Endodermal cell (in vitro differentiated cells): ENCODE measurements at regions not wholly inside any gene's neighbourhood (a gene's known extent, or its start where the extent isn't known, plus 50 kb on each side); places are given as distances from the start of the nearest gene placed in this dataset.
A peak's percentile ranks its signal among the peaks of the same experiment; 100 is the strongest.
"Not testable (repeated sequence)": the region's sequence is repeated elsewhere in the genome, so short reads cannot be mapped to it uniquely, and the experiment has no call there.

ENCODE experiments used
- DNase-seq: peaks from one replicate; pipeline ENCODE4 v3.0.0-alpha.2; 2017
- H3K27ac ChIP-seq: 2 replicates; pipeline ENCODE4 v1.5.1; 2013; ENCODE audit warnings: mild to moderate bottlenecking, low read depth, low read length, moderate library complexity
- H3K27me3 ChIP-seq: 2 replicates; pipeline ENCODE4 v1.6.1; 2013; ENCODE audit warnings: mild to moderate bottlenecking, low read length, moderate library complexity; ENCODE audit not compliant: insufficient read depth, control insufficient read depth, poor library complexity, severe bottlenecking
- H3K36me3 ChIP-seq: 2 replicates; pipeline ENCODE4 v1.7.0; 2013; ENCODE audit warnings: mild to moderate bottlenecking, low read length, moderate library complexity; ENCODE audit not compliant: control insufficient read depth, insufficient read depth
- H3K4me1 ChIP-seq: one replicate; pipeline ENCODE4 v1.7.0; 2013; ENCODE audit warnings: low read length; ENCODE audit not compliant: control insufficient read depth, insufficient read depth
- H3K4me3 ChIP-seq: 2 replicates; pipeline ENCODE4 v1.5.1; 2013; ENCODE audit warnings: mild to moderate bottlenecking, low read length, moderate library complexity
- H3K9ac ChIP-seq: 2 replicates; pipeline ENCODE4 v1.6.1; 2013; ENCODE audit warnings: mild to moderate bottlenecking, low read length, moderate library complexity; ENCODE audit not compliant: poor library complexity, severe bottlenecking; ENCODE audit errors: extremely low read depth
- H3K9me3 ChIP-seq: 2 replicates; pipeline ENCODE4 v1.6.1; 2013; ENCODE audit warnings: mild to moderate bottlenecking, low read length, moderate library complexity; ENCODE audit not compliant: control insufficient read depth
- H3K27ac Mint-ChIP-seq: 2 replicates; pipeline ENCODE4 v1.8.0; 2020; ENCODE audit warnings: mixed read lengths
- H3K27me3 Mint-ChIP-seq: 2 replicates; pipeline ENCODE4 v1.8.0; 2021; ENCODE audit warnings: mild to moderate bottlenecking, mixed read lengths; ENCODE audit not compliant: insufficient read depth
- H3K36me3 Mint-ChIP-seq: 2 replicates; pipeline ENCODE4 v1.8.0; 2020; ENCODE audit warnings: low read depth, mixed read lengths
- H3K4me1 Mint-ChIP-seq: 2 replicates; pipeline ENCODE4 v1.8.0; 2020; ENCODE audit warnings: mixed read lengths
- H3K4me3 Mint-ChIP-seq: 2 replicates; pipeline ENCODE4 v1.8.0; 2020; ENCODE audit warnings: mild to moderate bottlenecking, moderate library complexity, mixed read lengths
- H3K9me3 Mint-ChIP-seq: 2 replicates; pipeline ENCODE4 v1.8.0; 2020; ENCODE audit warnings: mild to moderate bottlenecking, mixed read lengths
- WGBS, 2 experiments: methylation state at CpG; one replicate each; pipeline versions ENCODE4 v1.1.5 to v1.1.7; 2013; ENCODE audit warnings: missing lambda C conversion rate in 2 of 2, mixed read lengths in 1 of 2; ENCODE audit not compliant: insufficient coverage in 1 of 2, insufficient read length in 1 of 2; 5-methylcytosine and 5-hydroxymethylcytosine counted together
- TF ChIP-seq, protein P1 (sequence below): fragments of 200-600 bp; sonication (generic); conservative IDR thresholded peaks from 2 replicates; pipeline ENCODE4 v1.5.0; 2021; ENCODE audit warnings: antibody characterized with exemption, mild to moderate bottlenecking

DNA sequence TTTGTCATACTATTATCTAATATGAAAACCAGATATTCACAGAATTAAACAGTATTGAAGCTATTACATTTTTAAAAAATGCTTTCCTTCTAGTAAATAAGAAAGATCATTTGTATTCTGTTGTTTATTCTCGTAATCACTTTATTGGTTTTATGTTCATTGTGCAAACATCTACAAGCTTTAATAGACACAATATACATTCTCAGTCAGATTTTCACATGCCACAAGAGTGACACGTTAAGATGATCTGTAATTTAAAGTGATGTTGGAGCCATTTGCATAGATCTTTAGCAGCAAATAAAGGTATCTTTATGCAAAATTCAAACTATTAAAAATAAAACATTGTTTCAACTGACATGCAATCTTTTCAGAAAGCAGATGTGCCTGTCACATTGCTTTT lies 469.9 kb downstream of the PCDH11X start:
- no peak overlapping the region for H3K9ac ChIP-seq
- no peak overlapping the region for H3K4me3 Mint-ChIP-seq

DNA sequence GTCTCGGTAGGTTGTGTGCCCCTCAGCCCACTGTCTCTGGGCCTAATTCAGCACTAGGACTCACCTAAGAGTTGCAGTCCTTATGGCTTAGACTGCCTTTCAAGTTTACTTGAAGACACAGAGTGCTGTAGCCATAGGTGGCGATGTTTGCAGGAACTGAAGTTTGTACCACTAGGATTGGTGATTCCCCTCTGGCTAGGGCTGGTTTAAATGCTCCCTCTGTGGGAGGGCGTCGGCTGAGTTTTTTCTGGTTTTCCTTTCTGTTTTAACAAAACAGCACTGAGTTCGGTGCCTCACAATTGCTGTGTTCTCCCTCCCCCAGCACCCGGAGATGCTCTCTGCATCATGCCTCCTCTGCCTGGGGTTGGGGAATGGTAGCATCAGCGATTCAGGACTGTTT lies 480.9 kb downstream of the PCDH11X start:
- H3K4me1 ChIP-seq: no peaks in the 10 kb centered on the region
- Mint-ChIP-seq H3K9me3 (peaks cover 37% of the 10 kb centered on the region), H3K36me3 (peaks cover 25% of the 10 kb centered on the region), H3K27me3 (no peaks in the 10 kb centered on the region), H3K4me3 (no peak overlapping the region), H3K4me1 (peaks cover 28% of the 10 kb centered on the region), H3K27ac (no peak overlapping the region)
- no peaks in the 10 kb centered on the region for H3K36me3 ChIP-seq
- H3K4me3 ChIP-seq: no peak overlapping the region
- peak; percentile 59 for DNase-seq
- 82 to 100% methylated on average over 1 to 7 of the region's 7 CpGs for WGBS, 2 experiments
- no peak overlapping the region for H3K9ac ChIP-seq
- no peak overlapping the region for H3K27ac ChIP-seq
- TF ChIP-seq, protein P1, sequence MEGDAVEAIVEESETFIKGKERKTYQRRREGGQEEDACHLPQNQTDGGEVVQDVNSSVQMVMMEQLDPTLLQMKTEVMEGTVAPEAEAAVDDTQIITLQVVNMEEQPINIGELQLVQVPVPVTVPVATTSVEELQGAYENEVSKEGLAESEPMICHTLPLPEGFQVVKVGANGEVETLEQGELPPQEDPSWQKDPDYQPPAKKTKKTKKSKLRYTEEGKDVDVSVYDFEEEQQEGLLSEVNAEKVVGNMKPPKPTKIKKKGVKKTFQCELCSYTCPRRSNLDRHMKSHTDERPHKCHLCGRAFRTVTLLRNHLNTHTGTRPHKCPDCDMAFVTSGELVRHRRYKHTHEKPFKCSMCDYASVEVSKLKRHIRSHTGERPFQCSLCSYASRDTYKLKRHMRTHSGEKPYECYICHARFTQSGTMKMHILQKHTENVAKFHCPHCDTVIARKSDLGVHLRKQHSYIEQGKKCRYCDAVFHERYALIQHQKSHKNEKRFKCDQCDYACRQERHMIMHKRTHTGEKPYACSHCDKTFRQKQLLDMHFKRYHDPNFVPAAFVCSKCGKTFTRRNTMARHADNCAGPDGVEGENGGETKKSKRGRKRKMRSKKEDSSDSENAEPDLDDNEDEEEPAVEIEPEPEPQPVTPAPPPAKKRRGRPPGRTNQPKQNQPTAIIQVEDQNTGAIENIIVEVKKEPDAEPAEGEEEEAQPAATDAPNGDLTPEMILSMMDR: peak; percentile 56
- peaks cover 26% of the 10 kb centered on the region for H3K9me3 ChIP-seq
- no peaks in the 10 kb centered on the region for H3K27me3 ChIP-seq

More for the DNA sequence above, 469.9 kb downstream of the PCDH11X start:
- H3K27me3 Mint-ChIP-seq: no peaks in the 10 kb centered on the region
- TF ChIP-seq, protein P1: no peak
- no peak overlapping the region for H3K4me3 ChIP-seq
- H3K4me1 Mint-ChIP-seq: peaks cover 4% of the 10 kb centered on the region
- H3K27ac Mint-ChIP-seq: no peak overlapping the region
- no peaks in the 10 kb centered on the region for H3K4me1 ChIP-seq
- WGBS, 2 experiments: no CpG with 5 or more reads among the region's 2 CpGs
- peaks cover 9% of the 10 kb centered on the region for H3K9me3 Mint-ChIP-seq
- no peaks in the 10 kb centered on the region for H3K36me3 ChIP-seq
- no peaks in the 10 kb centered on the region for H3K9me3 ChIP-seq
- H3K27me3 ChIP-seq: no peaks in the 10 kb centered on the region
- H3K36me3 Mint-ChIP-seq: no peaks in the 10 kb centered on the region
- H3K27ac ChIP-seq: no peak overlapping the region
- no peak for DNase-seq

DNA sequence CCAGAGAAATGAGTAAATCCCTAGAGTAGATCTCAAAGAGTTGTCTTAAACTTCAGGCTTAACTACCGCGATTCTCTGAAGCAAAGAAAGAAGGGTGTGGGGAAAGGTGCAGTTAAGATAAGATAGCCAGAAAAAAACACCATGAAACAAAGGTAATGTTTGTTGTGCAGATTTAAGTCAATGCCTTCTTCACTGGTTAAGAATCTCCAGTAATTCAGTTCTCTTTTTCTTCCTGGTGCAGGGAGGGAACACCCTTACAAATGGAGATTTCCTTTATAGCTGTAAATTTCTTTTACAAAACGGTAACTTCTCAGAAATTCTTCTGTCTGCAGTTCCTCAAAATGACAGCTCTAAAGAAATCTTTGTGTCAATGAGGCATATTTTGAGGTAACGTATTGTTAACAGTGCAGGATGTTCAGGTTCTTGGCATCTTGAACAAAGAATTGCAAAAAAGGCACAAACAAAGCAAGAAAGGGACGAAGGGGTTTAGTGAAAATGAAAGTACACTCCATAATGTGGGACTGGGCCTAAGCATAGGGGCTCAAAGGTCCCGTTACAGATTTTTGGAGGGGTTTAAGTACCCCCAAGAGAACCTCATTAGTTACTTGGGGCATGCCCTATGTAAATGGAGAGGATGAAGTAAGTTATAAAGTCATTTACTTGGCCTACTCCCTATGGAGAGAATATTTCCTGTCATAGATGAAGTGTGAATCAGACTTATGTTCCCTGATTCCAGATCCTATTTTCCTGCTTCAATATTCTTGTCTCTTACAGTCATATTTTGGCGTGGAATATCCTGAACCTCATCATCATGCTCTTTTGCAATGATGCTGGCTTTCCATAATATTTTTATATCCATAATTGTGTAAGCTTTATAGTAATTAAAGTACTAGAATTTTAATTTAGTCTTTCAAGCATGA lies 492.0 kb downstream of the PCDH11X start:
- H3K4me3 ChIP-seq: no peak overlapping the region
- no peaks in the 10 kb centered on the region for H3K4me1 ChIP-seq
- H3K27ac ChIP-seq: no peak overlapping the region
- TF ChIP-seq, protein P1: no peak
- Mint-ChIP-seq H3K9me3 (peaks cover 29% of the 10 kb centered on the region), H3K4me3 (peak overlapping the region; percentile 25), H3K36me3 (peaks cover 15% of the 10 kb centered on the region), H3K27ac (peak overlapping the region; percentile 94), H3K4me1 (peaks cover 42% of the 10 kb centered on the region), H3K27me3 (no peaks in the 10 kb centered on the region)
- peak; percentile 36 for DNase-seq
- no peaks in the 10 kb centered on the region for H3K27me3 ChIP-seq
- no peaks in the 10 kb centered on the region for H3K9me3 ChIP-seq
- H3K36me3 ChIP-seq: no peaks in the 10 kb centered on the region
- WGBS, 2 experiments: 21% methylated on average over 7 of the region's 7 CpGs; no CpG with 5 or more reads in 1 of the 2 experiments
- no peak overlapping the region for H3K9ac ChIP-seq

DNA sequence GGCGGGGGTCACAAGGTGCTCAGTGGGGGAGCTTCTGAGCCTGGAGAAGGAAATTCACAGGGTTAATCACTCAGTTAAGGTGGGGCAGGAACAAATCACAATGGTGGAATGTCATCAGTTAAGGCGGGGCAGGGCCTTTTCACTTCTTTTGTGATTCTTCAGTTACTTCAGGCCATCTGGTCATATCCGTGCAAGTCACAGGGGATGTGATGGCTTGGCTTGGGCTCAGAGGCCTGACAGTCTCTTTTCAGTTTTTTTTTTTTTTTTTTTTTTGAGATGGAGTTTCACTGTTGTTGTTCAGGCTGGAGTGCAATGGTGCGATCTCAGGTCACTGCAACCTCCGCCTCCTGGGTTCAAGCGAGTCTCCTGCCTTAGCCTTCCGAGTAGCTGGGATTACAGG lies 499.4 kb downstream of the PCDH11X start:
- H3K4me3 Mint-ChIP-seq, H3K4me1 Mint-ChIP-seq, H3K4me1 ChIP-seq, H3K27ac ChIP-seq, H3K27me3 Mint-ChIP-seq, DNase-seq, H3K27ac Mint-ChIP-seq, H3K36me3 ChIP-seq, H3K9ac ChIP-seq, H3K4me3 ChIP-seq, H3K27me3 ChIP-seq: not testable (repeated sequence)
- H3K9me3 Mint-ChIP-seq: peaks cover 64% of the 10 kb centered on the region
- 95 to 100% methylated on average over 1 to 7 of the region's 7 CpGs for WGBS, 2 experiments
- peaks cover 25% of the 10 kb centered on the region for H3K36me3 Mint-ChIP-seq
- peaks cover 13% of the 10 kb centered on the region for H3K9me3 ChIP-seq

DNA sequence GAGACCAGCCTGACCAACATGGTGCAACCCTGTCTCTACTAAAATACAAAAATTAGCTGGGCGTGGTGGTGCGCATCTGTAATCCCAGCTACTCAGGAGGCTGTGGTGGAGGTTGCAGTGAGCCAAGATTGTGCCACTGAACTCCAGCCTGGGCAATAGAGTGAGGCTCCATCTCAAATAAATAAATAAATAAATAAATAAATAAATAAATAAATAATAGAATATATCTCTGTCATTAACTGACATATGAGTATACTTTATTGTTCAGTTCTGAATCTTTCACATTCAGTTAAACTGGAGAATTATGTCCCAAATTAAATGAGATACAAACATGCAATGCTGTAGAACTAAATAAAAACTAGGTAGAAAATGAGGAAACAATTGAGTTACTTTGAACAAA lies 501.2 kb downstream of the PCDH11X start:
- DNase-seq, H3K4me3 ChIP-seq, H3K4me3 Mint-ChIP-seq: not testable (repeated sequence)

More for the DNA sequence above, 501.2 kb downstream of the PCDH11X start:
- 92% methylated on average over 2 of the region's 2 CpGs; no CpG with 5 or more reads in 1 of the 2 experiments for WGBS, 2 experiments
- H3K36me3 ChIP-seq, H3K4me1 ChIP-seq, H3K27me3 Mint-ChIP-seq, H3K4me1 Mint-ChIP-seq, H3K9ac ChIP-seq, H3K27ac Mint-ChIP-seq, H3K27me3 ChIP-seq, H3K27ac ChIP-seq: not testable (repeated sequence)
- H3K9me3 ChIP-seq: peaks cover 13% of the 10 kb centered on the region
- H3K9me3 Mint-ChIP-seq: peaks cover 63% of the 10 kb centered on the region
- peaks cover 23% of the 10 kb centered on the region for H3K36me3 Mint-ChIP-seq
